SK-N-SH (cell line): ENCODE measurements at regions not wholly inside any gene's neighbourhood (a gene's known extent, or its start where the extent isn't known, plus 50 kb on each side); places are given as distances from the start of the nearest gene placed in this dataset.

Experiments
- CTCF ChIA-PET: fragments of 300-600, 350-600 bp; formaldehyde crosslinking; extraction: SDS; loops from one replicate; lab custom pipeline; 2021; lab: Yijun Ruan, JAX
- POLR2A ChIA-PET: fragments of 350-600 bp; sonication (Branson Sonifier 250); formaldehyde crosslinking; extraction: SDS; loops from one replicate; lab custom pipeline; 2020; ENCODE audit warnings: antibody characterized with exemption, inconsistent platforms; lab: Yijun Ruan, JAX
- DNase-seq: peaks from one replicate; pipeline ENCODE4 v3.0.0; 2012
- H2AFZ ChIP-seq: fragments of 200-600 bp; sonication (generic); 2 replicates; pipeline ENCODE4 v1.8.1; 2016; ENCODE audit warnings: antibody characterized with exemption, mild to moderate bottlenecking, low read depth
- H3F3A ChIP-seq: fragments of 200-600 bp; sonication (generic); replicated peaks from 2 replicates; pipeline ENCODE3; 2016; ENCODE audit warnings: antibody characterized with exemption, mild to moderate bottlenecking; ENCODE audit not compliant: insufficient read depth
- H3K27ac ChIP-seq, 2 experiments: fragments of 200-500 bp in 1 of 2; fragments of 200-600 bp in 1 of 2; sonication (Bioruptor generic) in 1 of 2; sonication (generic), shearing (Covaris generic) in 1 of 2; 2 replicates each; pipeline versions ENCODE4 v1.5.1 to v1.6.1; 2014 to 2016; ENCODE audit warnings: low read depth in 2 of 2, inconsistent platforms in 1 of 2, low read length in 1 of 2, mild to moderate bottlenecking in 1 of 2, mixed read lengths in 1 of 2
- H3K27me3 ChIP-seq: fragments of 200-600 bp; sonication (generic), shearing (Covaris generic); 2 replicates; pipeline ENCODE4 v1.6.1; 2016; ENCODE audit warnings: mixed run types; ENCODE audit not compliant: insufficient read depth
- H3K36me3 ChIP-seq, 2 experiments: fragments of 200-500 bp in 1 of 2; fragments of 200-600 bp in 1 of 2; sonication (Bioruptor generic) in 1 of 2; sonication (generic) in 1 of 2; replicated peaks in 1 of 2; 2 replicates each; pipeline versions ENCODE3 to v1.5.1; 2014 to 2016; ENCODE audit warnings: low read length in 1 of 2, mild to moderate bottlenecking in 1 of 2; ENCODE audit not compliant: insufficient read depth in 2 of 2, control insufficient read depth in 1 of 2
- H3K4me1 ChIP-seq, 2 experiments: fragments of 200-500 bp in 1 of 2; fragments of 200-600 bp in 1 of 2; sonication (Bioruptor generic) in 1 of 2; sonication (generic), shearing (Covaris generic) in 1 of 2; 2 replicates each; pipeline versions ENCODE4 v1.5.1 to v1.6.1; 2014 to 2016; ENCODE audit warnings: low read depth in 1 of 2, low read length in 1 of 2, mixed run types in 1 of 2; ENCODE audit not compliant: insufficient read depth in 2 of 2, control insufficient read depth in 1 of 2
- H3K4me2 ChIP-seq: fragments of 200-600 bp; sonication (generic), shearing (Covaris generic); 2 replicates; pipeline ENCODE4 v1.6.1; 2017; ENCODE audit warnings: mixed run types
- H3K4me3 ChIP-seq, 2 experiments: fragments of 200-500 bp in 1 of 2; fragments of 200-600 bp in 1 of 2; sonication (Bioruptor generic) in 1 of 2; sonication (generic), shearing (Covaris generic) in 1 of 2; 2 replicates each; pipeline versions ENCODE4 v1.5.1 to v1.8.1; 2014 to 2016; ENCODE audit warnings: low read depth in 2 of 2, inconsistent platforms in 1 of 2, low read length in 1 of 2, mild to moderate bottlenecking in 1 of 2, mixed read lengths in 1 of 2, moderate library complexity in 1 of 2
- H3K79me2 ChIP-seq: fragments of 200-600 bp; sonication (generic); 2 replicates; pipeline ENCODE4 v1.8.1; 2017; ENCODE audit warnings: mild to moderate bottlenecking; ENCODE audit not compliant: insufficient read depth
- H3K9ac ChIP-seq: fragments of 200-600 bp; sonication (generic); 2 replicates; pipeline ENCODE4 v1.6.1; 2017; ENCODE audit warnings: mixed run types
- H3K9me2 ChIP-seq: fragments of 200-600 bp; sonication (generic); 2 replicates; pipeline ENCODE4 v1.6.1; 2017; ENCODE audit warnings: mixed run types
- H3K9me3 ChIP-seq: fragments of 200-600 bp; sonication (generic); 2 replicates; pipeline ENCODE4 v1.6.1; 2017; ENCODE audit warnings: mixed run types, mild to moderate bottlenecking, moderate library complexity
- H4K20me1 ChIP-seq: fragments of 200-600 bp; sonication (generic); 2 replicates; pipeline ENCODE4 v1.6.1; 2017; ENCODE audit warnings: mild to moderate bottlenecking, mixed run types; ENCODE audit not compliant: insufficient read depth
- CHD2 ChIP-seq: fragments of 150-350 bp; IDR thresholded peaks from 2 replicates; pipeline ENCODE4 v1.6.1; 2018; ENCODE audit warnings: low read length; ENCODE audit not compliant: partially characterized antibody
- ELF1 ChIP-seq: IDR thresholded peaks from 2 replicates; pipeline ENCODE4 v1.4.0; 2012
- EP300 ChIP-seq, 2 experiments: IDR thresholded peaks; 2 replicates each; pipeline versions ENCODE4 v1.4.0 to v1.6.1; 2012; ENCODE audit warnings: borderline replicate concordance in 1 of 2, low read depth in 1 of 2, low read length in 1 of 2
- GATA2 ChIP-seq: sonication (generic); formaldehyde crosslinking; IDR thresholded peaks from 2 replicates; pipeline ENCODE4 v1.5.0; 2020; ENCODE audit warnings: mild to moderate bottlenecking, missing genetic modification reagents
- JUND ChIP-seq: IDR thresholded peaks from 2 replicates; pipeline ENCODE4 v1.4.0; 2012
- MXI1 ChIP-seq: IDR thresholded peaks from 2 replicates; pipeline ENCODE4 v1.6.1; 2012; ENCODE audit warnings: mild to moderate bottlenecking, low read depth, low read length, improper control_type of control experiment
- POLR2AphosphoS5 ChIP-seq: IDR thresholded peaks from 2 replicates; pipeline ENCODE4 v1.6.1; 2012; ENCODE audit warnings: low read depth, low read length
- RCOR1 ChIP-seq: fragments of 150-350 bp; IDR thresholded peaks from 2 replicates; pipeline ENCODE4 v1.6.1; 2017; ENCODE audit warnings: antibody characterized with exemption, low read length
- RFX5 ChIP-seq: IDR thresholded peaks from 2 replicates; pipeline ENCODE4 v1.6.1; 2012; ENCODE audit warnings: mild to moderate bottlenecking, improper control_type of control experiment, low read length
- RXRA ChIP-seq: IDR thresholded peaks from 2 replicates; pipeline ENCODE4 v1.4.0; 2012; ENCODE audit warnings: low read depth, mild to moderate bottlenecking, borderline replicate concordance
- SMC3 ChIP-seq: IDR thresholded peaks from 2 replicates; pipeline ENCODE4 v1.6.1; 2012; ENCODE audit warnings: low read depth, low read length, improper control_type of control experiment
- TAF1 ChIP-seq: IDR thresholded peaks from 2 replicates; pipeline ENCODE4 v1.6.1; 2012; ENCODE audit warnings: low read depth, mild to moderate bottlenecking, low read length, moderate library complexity, borderline replicate concordance
- TEAD4 ChIP-seq: IDR thresholded peaks from 2 replicates; pipeline ENCODE4 v1.4.0; 2012; ENCODE audit warnings: mild to moderate bottlenecking, borderline replicate concordance; ENCODE audit not compliant: insufficient read depth
- WGBS: methylation state at CpG from one replicate; pipeline ENCODE4 v1.1.6; 2017; ENCODE audit warnings: low lambda C conversion rate; 5-methylcytosine and 5-hydroxymethylcytosine counted together
- TF ChIP-seq, protein P1 (sequence below): IDR thresholded peaks from 2 replicates; pipeline ENCODE4; 2012
- TF ChIP-seq, protein P2 (sequence below): IDR thresholded peaks from 2 replicates; pipeline ENCODE4 v1.4.0; 2012; ENCODE audit warnings: low read depth, borderline replicate concordance
- TF ChIP-seq, protein P3 (sequence below): IDR thresholded peaks from 2 replicates; pipeline ENCODE4 v1.4.0; 2012; ENCODE audit warnings: low read depth

DNA sequence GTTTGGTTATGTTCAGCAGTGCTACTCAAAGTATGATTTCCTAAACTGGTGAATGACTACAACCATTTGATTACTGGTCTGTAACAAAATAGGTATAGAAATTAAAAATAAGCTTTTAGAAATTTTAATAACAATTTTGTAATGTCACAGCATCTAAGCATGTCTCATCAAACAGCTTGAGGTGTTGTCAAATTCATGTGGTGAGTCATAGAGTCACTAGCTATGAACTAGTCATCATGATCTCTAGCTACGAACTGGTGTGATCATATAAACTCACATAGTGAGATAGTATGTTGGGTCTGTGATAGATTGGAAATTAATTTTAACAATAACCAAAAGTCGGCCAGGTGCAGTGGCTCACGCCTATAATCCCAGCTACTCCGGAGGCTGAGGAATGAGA lies 213.9 kb upstream of the RBMS3 start (continued):
- TF ChIP-seq, protein P1, sequence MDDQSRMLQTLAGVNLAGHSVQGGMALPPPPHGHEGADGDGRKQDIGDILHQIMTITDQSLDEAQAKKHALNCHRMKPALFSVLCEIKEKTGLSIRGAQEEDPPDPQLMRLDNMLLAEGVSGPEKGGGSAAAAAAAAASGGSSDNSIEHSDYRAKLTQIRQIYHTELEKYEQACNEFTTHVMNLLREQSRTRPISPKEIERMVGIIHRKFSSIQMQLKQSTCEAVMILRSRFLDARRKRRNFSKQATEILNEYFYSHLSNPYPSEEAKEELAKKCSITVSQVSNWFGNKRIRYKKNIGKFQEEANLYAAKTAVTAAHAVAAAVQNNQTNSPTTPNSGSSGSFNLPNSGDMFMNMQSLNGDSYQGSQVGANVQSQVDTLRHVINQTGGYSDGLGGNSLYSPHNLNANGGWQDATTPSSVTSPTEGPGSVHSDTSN = no peak
- TF ChIP-seq CHD2 (no peak), RFX5 (no peak)

DNA sequence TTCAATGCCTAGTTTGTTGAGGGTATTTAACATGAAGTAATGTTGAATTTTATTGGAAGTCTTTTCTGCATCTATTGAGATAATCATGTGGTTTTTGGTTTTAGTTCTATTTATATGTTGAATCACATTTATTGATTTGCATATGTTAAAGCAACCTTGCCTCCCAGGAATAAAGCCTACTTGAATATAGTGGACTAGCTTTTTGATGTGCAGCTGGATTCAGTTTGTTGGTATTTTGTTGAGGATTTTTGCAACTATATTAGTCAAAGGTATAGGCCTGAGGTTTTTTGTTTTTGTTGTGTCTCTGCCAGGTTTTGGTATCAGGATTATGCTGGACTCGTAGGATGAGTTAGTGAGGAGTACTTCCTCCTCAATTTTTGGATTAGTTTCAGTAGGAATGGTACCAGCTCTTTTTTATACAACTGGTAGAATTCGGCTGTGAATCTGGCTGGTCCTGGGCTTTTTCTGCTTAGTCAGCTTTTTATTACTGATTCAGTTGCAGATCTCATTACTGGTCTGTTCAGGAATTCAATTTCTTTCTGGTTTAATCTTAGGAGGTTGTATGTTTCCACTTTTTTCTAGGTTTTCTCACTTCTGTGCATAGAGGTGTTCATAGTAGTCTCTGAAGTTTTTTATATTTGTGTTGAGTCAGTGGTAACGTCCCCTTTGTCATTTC lies 209.8 kb upstream of the RBMS3 start:
- ChIA-PET POLR2A (no interaction called here), CTCF (no interaction called here)
- Histone ChIP-seq H3K27me3 (no peaks in the 10 kb centered on the region), H3K4me3 (no peak overlapping the region), H3K4me1 (no peaks in the 10 kb centered on the region), H3K4me2 (no peak overlapping the region), H3K9me3 (no peaks in the 10 kb centered on the region), H3K27ac (no peak overlapping the region), H3F3A (no peaks in the 10 kb centered on the region), H3K79me2 (no peaks in the 10 kb centered on the region), H2AFZ (no peak overlapping the region), H3K36me3 (no peaks in the 10 kb centered on the region), H3K9me2 (no peaks in the 10 kb centered on the region), H3K9ac (no peak overlapping the region), H4K20me1 (no peaks in the 10 kb centered on the region)
- 76% methylated on average over 3 of the region's 3 CpGs for WGBS
- TF ChIP-seq, protein P2, sequence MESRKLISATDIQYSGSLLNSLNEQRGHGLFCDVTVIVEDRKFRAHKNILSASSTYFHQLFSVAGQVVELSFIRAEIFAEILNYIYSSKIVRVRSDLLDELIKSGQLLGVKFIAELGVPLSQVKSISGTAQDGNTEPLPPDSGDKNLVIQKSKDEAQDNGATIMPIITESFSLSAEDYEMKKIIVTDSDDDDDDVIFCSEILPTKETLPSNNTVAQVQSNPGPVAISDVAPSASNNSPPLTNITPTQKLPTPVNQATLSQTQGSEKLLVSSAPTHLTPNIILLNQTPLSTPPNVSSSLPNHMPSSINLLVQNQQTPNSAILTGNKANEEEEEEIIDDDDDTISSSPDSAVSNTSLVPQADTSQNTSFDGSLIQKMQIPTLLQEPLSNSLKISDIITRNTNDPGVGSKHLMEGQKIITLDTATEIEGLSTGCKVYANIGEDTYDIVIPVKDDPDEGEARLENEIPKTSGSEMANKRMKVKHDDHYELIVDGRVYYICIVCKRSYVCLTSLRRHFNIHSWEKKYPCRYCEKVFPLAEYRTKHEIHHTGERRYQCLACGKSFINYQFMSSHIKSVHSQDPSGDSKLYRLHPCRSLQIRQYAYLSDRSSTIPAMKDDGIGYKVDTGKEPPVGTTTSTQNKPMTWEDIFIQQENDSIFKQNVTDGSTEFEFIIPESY = no peak
- no peak for TF ChIP-seq GATA2 (CRISPR knock-in tag)
- no peak for TF ChIP-seq RCOR1
- no peak for TF ChIP-seq MXI1
- no peak for TF ChIP-seq ELF1
- TF ChIP-seq SMC3 = no peak
- TF ChIP-seq, protein P3, sequence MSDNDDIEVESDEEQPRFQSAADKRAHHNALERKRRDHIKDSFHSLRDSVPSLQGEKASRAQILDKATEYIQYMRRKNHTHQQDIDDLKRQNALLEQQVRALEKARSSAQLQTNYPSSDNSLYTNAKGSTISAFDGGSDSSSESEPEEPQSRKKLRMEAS = no peak
- no peak for TF ChIP-seq EP300 (IDR thresholded peaks at IDR 0.05; ENCODE audit: borderline replicate concordance in 1 of 2, low read depth in 1 of 2, low read length in 1 of 2)
- no peak for TF ChIP-seq POLR2AphosphoS5
- no peak for TF ChIP-seq JUND
- no peak for DNase-seq

DNA sequence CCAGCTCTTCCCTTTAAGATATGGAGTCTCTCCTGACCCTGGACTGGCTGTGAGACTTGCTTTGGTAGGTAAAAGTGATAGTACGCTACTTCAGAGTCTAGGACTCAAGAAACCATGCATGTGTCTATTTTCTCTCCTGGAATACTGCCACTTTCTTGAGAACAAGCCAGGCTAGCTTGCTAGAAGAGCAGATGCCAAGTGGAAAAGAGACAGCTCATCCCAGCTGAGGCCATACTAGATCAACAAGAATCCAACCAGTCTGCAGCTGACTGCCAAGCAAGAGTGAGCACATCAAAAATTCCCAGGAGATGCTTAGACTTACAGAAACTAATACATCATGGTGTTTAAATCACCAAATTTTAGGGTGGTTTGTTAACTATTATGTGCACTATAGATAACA lies 208.3 kb upstream of the RBMS3 start:
- Histone ChIP-seq H3K9me3 (no peaks in the 10 kb centered on the region), H3K79me2 (no peaks in the 10 kb centered on the region), H3K4me2 (no peak overlapping the region), H3K27me3 (no peaks in the 10 kb centered on the region), H3K36me3 (no peaks in the 10 kb centered on the region), H2AFZ (no peak overlapping the region), H3K4me3 (no peak overlapping the region), H3K9ac (no peak overlapping the region), H3K9me2 (no peaks in the 10 kb centered on the region), H3K27ac (no peak overlapping the region), H4K20me1 (no peaks in the 10 kb centered on the region), H3F3A (no peaks in the 10 kb centered on the region), H3K4me1 (no peaks in the 10 kb centered on the region)
- POLR2A ChIA-PET = no interaction called here
- 79% methylated on average over 1 of the region's 1 CpG for WGBS
- TF ChIP-seq, protein P3 = no peak
- TF ChIP-seq POLR2AphosphoS5 (no peak), RXRA (no peak), TAF1 (no peak), RCOR1 (no peak), TEAD4 (no peak)
- CTCF ChIA-PET = no interaction called here
- no peak for DNase-seq
